ENCODE measurements at regions not wholly inside any gene's neighbourhood (a gene's known extent, or its start where the extent isn't known, plus 50 kb on each side); places are given as distances from the start of the nearest gene placed in this dataset.

GRCh38 chr5:117436846-117437245 is 862.2 kb upstream of the SEMA6A start:
- H3K4me1 Mint-ChIP-seq (ENCODE audit: low read depth, unreplicated experiment) = no peaks in the 10 kb centered on the region
- H3K36me3 Mint-ChIP-seq (ENCODE audit: insufficient read depth, unreplicated experiment) = no peaks in the 10 kb centered on the region
- DNase-seq = no peak
- intact Hi-C loops (cut with micrococcal nuclease; ENCODE audit: unreplicated experiment) = no loop called here
- no peak overlapping the region for H3K4me3 Mint-ChIP-seq (ENCODE audit: low read depth, unreplicated experiment)
- peaks cover 2% of the 10 kb centered on the region for H3K9me3 Mint-ChIP-seq (ENCODE audit: low read depth, unreplicated experiment)
- CTCF ChIA-PET = interaction anchor here (2.1 kb wide), 1 partner anchor 18 kb away, joined by 4 read pairs; no protein-coding TSS in a partner anchor
- no peaks in the 10 kb centered on the region for H3K27me3 Mint-ChIP-seq (ENCODE audit: unreplicated experiment)
- no peak for TF ChIP-seq CTCF (IDR thresholded peaks at IDR 0.05; ENCODE audit: unreplicated experiment)
- H3K27ac Mint-ChIP-seq (ENCODE audit: unreplicated experiment) = no peak overlapping the region
- BruUV-seq (replicated peaks) = no TSS peak

- TF ChIP-seq CTCF (IDR thresholded peaks at IDR 0.05; ENCODE audit: unreplicated experiment) = no peak
- BruUV-seq (replicated peaks) = no TSS peak
- Mint-ChIP-seq H3K27ac (ENCODE audit: unreplicated experiment) (no peak overlapping the region), H3K4me3 (ENCODE audit: low read depth, unreplicated experiment) (no peak overlapping the region), H3K4me1 (ENCODE audit: low read depth, unreplicated experiment) (no peaks in the 10 kb centered on the region), H3K36me3 (ENCODE audit: insufficient read depth, unreplicated experiment) (no peaks in the 10 kb centered on the region), H3K9me3 (ENCODE audit: low read depth, unreplicated experiment) (peaks cover 4% of the 10 kb centered on the region), H3K27me3 (ENCODE audit: unreplicated experiment) (no peaks in the 10 kb centered on the region)
- intact Hi-C loops (cut with micrococcal nuclease; ENCODE audit: unreplicated experiment) = no loop called here
- CTCF ChIA-PET = no interaction called here
- no peak for DNase-seq
Measured at GRCh38 chr5:117435203-117435602, 860.6 kb upstream of the SEMA6A start.

GRCh38 chr5:117434254-117434653 is 859.6 kb upstream of the SEMA6A start:
- DNase-seq = no peak
- Mint-ChIP-seq H3K9me3 (ENCODE audit: low read depth, unreplicated experiment) (peaks cover 4% of the 10 kb centered on the region), H3K4me1 (ENCODE audit: low read depth, unreplicated experiment) (no peaks in the 10 kb centered on the region), H3K4me3 (ENCODE audit: low read depth, unreplicated experiment) (no peak overlapping the region), H3K36me3 (ENCODE audit: insufficient read depth, unreplicated experiment) (no peaks in the 10 kb centered on the region), H3K27me3 (ENCODE audit: unreplicated experiment) (no peaks in the 10 kb centered on the region), H3K27ac (ENCODE audit: unreplicated experiment) (no peak overlapping the region)
- CTCF ChIA-PET = no interaction called here
- BruUV-seq (replicated peaks) = no TSS peak
- TF ChIP-seq CTCF (IDR thresholded peaks at IDR 0.05; ENCODE audit: unreplicated experiment) = no peak
- intact Hi-C loops (cut with micrococcal nuclease; ENCODE audit: unreplicated experiment) = no loop called here

GRCh38 chr5:117433818-117434217 is 859.2 kb upstream of the SEMA6A start:
- no peak overlapping the region for H3K4me3 Mint-ChIP-seq (ENCODE audit: low read depth, unreplicated experiment)
- intact Hi-C loops (cut with micrococcal nuclease; ENCODE audit: unreplicated experiment) = no loop called here
- H3K9me3 Mint-ChIP-seq (ENCODE audit: low read depth, unreplicated experiment) = peaks cover 4% of the 10 kb centered on the region
- H3K27me3 Mint-ChIP-seq (ENCODE audit: unreplicated experiment) = no peaks in the 10 kb centered on the region
- DNase-seq = no peak
- no peaks in the 10 kb centered on the region for H3K36me3 Mint-ChIP-seq (ENCODE audit: insufficient read depth, unreplicated experiment)
- CTCF ChIA-PET = no interaction called here
- no peak for TF ChIP-seq CTCF (IDR thresholded peaks at IDR 0.05; ENCODE audit: unreplicated experiment)
- no peak overlapping the region for H3K27ac Mint-ChIP-seq (ENCODE audit: unreplicated experiment)
- no peaks in the 10 kb centered on the region for H3K4me1 Mint-ChIP-seq (ENCODE audit: low read depth, unreplicated experiment)
- BruUV-seq (replicated peaks) = no TSS peak

GRCh38 chr5:117431091-117431490 is 856.5 kb upstream of the SEMA6A start:
- intact Hi-C loops (cut with micrococcal nuclease; ENCODE audit: unreplicated experiment) = no loop called here
- CTCF ChIA-PET = no interaction called here

More at GRCh38 chr5:117431091-117431490, 856.5 kb upstream of the SEMA6A start:
- Mint-ChIP-seq H3K36me3 (ENCODE audit: insufficient read depth, unreplicated experiment) (no peaks in the 10 kb centered on the region), H3K27me3 (ENCODE audit: unreplicated experiment) (no peaks in the 10 kb centered on the region), H3K27ac (ENCODE audit: unreplicated experiment) (no peak overlapping the region), H3K9me3 (ENCODE audit: low read depth, unreplicated experiment) (peaks cover 7% of the 10 kb centered on the region), H3K4me3 (ENCODE audit: low read depth, unreplicated experiment) (no peak overlapping the region), H3K4me1 (ENCODE audit: low read depth, unreplicated experiment) (no peaks in the 10 kb centered on the region)
- BruUV-seq (replicated peaks) = no TSS peak
- DNase-seq = no peak
- no peak for TF ChIP-seq CTCF (IDR thresholded peaks at IDR 0.05; ENCODE audit: unreplicated experiment)
